ENCODE measurements at regions not wholly inside any gene's neighbourhood (a gene's known extent, or its start where the extent isn't known, plus 50 kb on each side); places are given as distances from the start of the nearest gene placed in this dataset.
"Not testable (repeated sequence)": the region's sequence is repeated elsewhere in the genome, so short reads cannot be mapped to it uniquely, and the experiment has no call there.

DNA sequence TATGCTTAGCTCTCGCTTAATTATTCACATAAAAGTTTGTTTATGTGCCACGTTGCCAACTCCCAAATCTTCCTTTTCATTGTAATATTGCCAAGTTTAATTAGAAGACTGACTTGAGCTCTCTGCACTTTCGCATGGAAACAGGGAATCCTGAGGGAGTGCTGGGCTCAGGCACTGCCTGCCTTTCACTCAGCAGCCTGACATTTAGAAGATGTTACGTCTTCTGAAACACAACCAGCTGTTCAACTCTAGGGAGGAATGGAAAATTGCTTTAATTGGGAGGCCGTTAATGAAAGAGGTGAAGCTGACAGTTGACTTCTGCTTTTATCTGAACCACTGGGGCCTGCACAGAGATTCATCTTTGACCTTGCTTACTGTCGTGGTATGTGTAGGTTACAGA is 77.4 kb upstream of the MTHFD1L start (continued):
- TF ChIP-seq, protein P1, sequence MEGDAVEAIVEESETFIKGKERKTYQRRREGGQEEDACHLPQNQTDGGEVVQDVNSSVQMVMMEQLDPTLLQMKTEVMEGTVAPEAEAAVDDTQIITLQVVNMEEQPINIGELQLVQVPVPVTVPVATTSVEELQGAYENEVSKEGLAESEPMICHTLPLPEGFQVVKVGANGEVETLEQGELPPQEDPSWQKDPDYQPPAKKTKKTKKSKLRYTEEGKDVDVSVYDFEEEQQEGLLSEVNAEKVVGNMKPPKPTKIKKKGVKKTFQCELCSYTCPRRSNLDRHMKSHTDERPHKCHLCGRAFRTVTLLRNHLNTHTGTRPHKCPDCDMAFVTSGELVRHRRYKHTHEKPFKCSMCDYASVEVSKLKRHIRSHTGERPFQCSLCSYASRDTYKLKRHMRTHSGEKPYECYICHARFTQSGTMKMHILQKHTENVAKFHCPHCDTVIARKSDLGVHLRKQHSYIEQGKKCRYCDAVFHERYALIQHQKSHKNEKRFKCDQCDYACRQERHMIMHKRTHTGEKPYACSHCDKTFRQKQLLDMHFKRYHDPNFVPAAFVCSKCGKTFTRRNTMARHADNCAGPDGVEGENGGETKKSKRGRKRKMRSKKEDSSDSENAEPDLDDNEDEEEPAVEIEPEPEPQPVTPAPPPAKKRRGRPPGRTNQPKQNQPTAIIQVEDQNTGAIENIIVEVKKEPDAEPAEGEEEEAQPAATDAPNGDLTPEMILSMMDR (conservative IDR thresholded peaks at IDR 0.05; ENCODE audit: low read depth in 2 of 2) = no peak
- TF ChIP-seq NANOG (IDR thresholded peaks at IDR 0.05; ENCODE audit: borderline replicate concordance) (no peak), ZNF114 (CRISPR knock-in tag; IDR thresholded peaks at IDR 0.05) (no peak), ZNF331 (CRISPR knock-in tag; IDR thresholded peaks at IDR 0.05; ENCODE audit: low read depth) (no peak), CREB1 (CRISPR knock-in tag; IDR thresholded peaks at IDR 0.05; ENCODE audit: low read depth) (no peak), JUNB (IDR thresholded peaks at IDR 0.05; ENCODE audit: unreplicated experiment) (no peak)

DNA sequence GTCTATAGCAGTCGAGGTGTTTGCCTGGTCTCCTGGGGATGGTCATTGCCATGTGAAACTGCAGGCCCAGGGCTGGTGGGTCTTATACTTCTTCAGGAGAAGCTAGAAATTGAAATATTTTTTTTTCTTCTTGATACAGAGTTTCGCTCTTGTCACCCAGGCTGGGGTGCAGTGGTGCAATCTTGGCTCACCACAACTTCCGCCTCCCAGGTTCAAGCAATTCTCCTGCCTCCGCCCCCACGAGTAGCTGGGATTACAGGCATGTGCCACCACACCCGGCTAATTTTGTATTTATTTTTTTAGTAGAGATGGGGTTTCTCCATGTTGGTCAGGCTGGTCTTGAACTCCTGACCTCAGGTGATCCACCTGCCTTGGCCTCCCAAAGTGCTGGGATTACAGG is 75.6 kb upstream of the MTHFD1L start:
- not testable (repeated sequence) for H3K36me3 ChIP-seq (ENCODE audit: insufficient read depth); H3K9me2 ChIP-seq (ENCODE audit: insufficient read depth); H3K27ac ChIP-seq (ENCODE audit: low read depth); H3K9me3 Mint-ChIP-seq; H3K27ac Mint-ChIP-seq; H4K20me1 ChIP-seq (replicated peaks; ENCODE audit: insufficient read depth); DNase-seq (ENCODE audit: low spot score); H3K36me3 Mint-ChIP-seq (ENCODE audit: low read depth); H3F3A ChIP-seq (replicated peaks; ENCODE audit: low read depth); H3K4me2 ChIP-seq; H3K27me3 ChIP-seq (ENCODE audit: insufficient read depth); H3K4me1 Mint-ChIP-seq; H3K79me2 ChIP-seq (replicated peaks; ENCODE audit: insufficient read depth); H3K4me3 Mint-ChIP-seq; H3K4me1 ChIP-seq (ENCODE audit: insufficient read depth); ATAC-seq; H3K4me3 ChIP-seq; H3K27me3 Mint-ChIP-seq (ENCODE audit: insufficient read depth, low read depth, poor library complexity); H2AFZ ChIP-seq

DNA sequence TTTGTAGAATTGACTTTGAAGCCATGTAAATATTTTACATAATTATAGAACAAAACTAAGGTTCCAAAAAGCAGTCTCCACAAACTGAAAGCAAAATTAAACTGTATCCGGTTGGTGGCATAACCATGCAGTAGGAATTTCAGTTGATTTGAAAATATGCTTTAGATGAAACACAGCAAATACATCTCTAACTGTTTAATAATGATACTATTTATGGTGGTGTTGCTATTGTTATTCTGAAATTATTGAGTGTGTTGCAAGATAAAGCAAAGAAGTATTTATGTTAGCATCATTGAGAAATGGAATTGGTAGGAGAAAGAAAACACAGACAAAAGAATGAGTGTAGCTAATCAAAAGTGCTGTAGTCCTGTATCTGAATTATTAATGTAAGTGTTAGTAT is 73.8 kb upstream of the MTHFD1L start:
- ATAC-seq (no peak), DNase-seq (ENCODE audit: low spot score) (no peak)
- Mint-ChIP-seq H3K27me3 (ENCODE audit: insufficient read depth, low read depth, poor library complexity) (no peaks in the 10 kb centered on the region), H3K27ac (no peak overlapping the region), H3K36me3 (ENCODE audit: low read depth) (no peaks in the 10 kb centered on the region), H3K4me3 (no peak overlapping the region), H3K9me3 (no peaks in the 10 kb centered on the region), H3K4me1 (no peaks in the 10 kb centered on the region)
- TF ChIP-seq, protein P1 (conservative IDR thresholded peaks at IDR 0.05; ENCODE audit: low read depth in 2 of 2) = no peak
- TF ChIP-seq ZNF114 (CRISPR knock-in tag; IDR thresholded peaks at IDR 0.05) (no peak), ZNF331 (CRISPR knock-in tag; IDR thresholded peaks at IDR 0.05; ENCODE audit: low read depth) (no peak)
- no peaks in the 10 kb centered on the region for H3F3A ChIP-seq (replicated peaks; ENCODE audit: low read depth)
- H2AFZ ChIP-seq = no peak overlapping the region
- H3K9me2 ChIP-seq (ENCODE audit: insufficient read depth) = no peaks in the 10 kb centered on the region
- H3K4me2 ChIP-seq = no peak overlapping the region
- no peaks in the 10 kb centered on the region for H3K79me2 ChIP-seq (replicated peaks; ENCODE audit: insufficient read depth)
- H3K36me3 ChIP-seq (ENCODE audit: insufficient read depth) = no peaks in the 10 kb centered on the region
- H3K4me1 ChIP-seq (ENCODE audit: insufficient read depth) = no peaks in the 10 kb centered on the region
- H3K27me3 ChIP-seq (ENCODE audit: insufficient read depth) = no peaks in the 10 kb centered on the region
- H3K4me3 ChIP-seq = no peak overlapping the region
- no peaks in the 10 kb centered on the region for H4K20me1 ChIP-seq (replicated peaks; ENCODE audit: insufficient read depth)
- H3K27ac ChIP-seq (ENCODE audit: low read depth) = no peak overlapping the region
